Breast epithelium (tissue), 4 donors: ENCODE measurements at regions not wholly inside any gene's neighbourhood (a gene's known extent, or its start where the extent isn't known, plus 50 kb on each side); places are given as distances from the start of the nearest gene placed in this dataset.

Source experiments
- DNase-seq, 2 donors: peaks; one replicate each; pipeline ENCODE4 v3.0.0-alpha.2; 2019; ENCODE audit warnings: low spot score in 2 of 2
- H3K27ac ChIP-seq, 2 donors: fragments of 200-600 bp; sonication (generic) in 1 of 2; one replicate each; pipeline ENCODE4 v1.5.1; 2016 to 2019; ENCODE audit warnings: mild to moderate bottlenecking in 1 of 2
- H3K27me3 ChIP-seq, 2 donors: fragments of 200-600 bp; sonication (generic) in 1 of 2; one replicate each; pipeline versions ENCODE4 v1.5.1 to v1.6.0; 2017 to 2019; ENCODE audit warnings: control low read depth in 1 of 2, mild to moderate bottlenecking in 1 of 2
- H3K36me3 ChIP-seq: fragments of 200-600 bp; one replicate; pipeline ENCODE4 v1.5.1; 2019
- H3K4me1 ChIP-seq, 2 donors: fragments of 200-600 bp; sonication (generic); one replicate each; pipeline ENCODE4 v1.5.1; 2016 to 2019; ENCODE audit warnings: control low read depth in 1 of 2
- H3K4me3 ChIP-seq, 3 donors: fragments of 200-600 bp; sonication (generic); 1 replicate in 2 of 3; 2 replicates in 1 of 3; pipeline ENCODE4 v1.5.1; 2016 to 2019; ENCODE audit warnings: mild to moderate bottlenecking in 3 of 3, moderate library complexity in 2 of 3
- H3K9me3 ChIP-seq, 2 donors: fragments of 200-600 bp; sonication (generic) in 1 of 2; one replicate each; pipeline ENCODE4 v1.5.1; 2016 to 2019; ENCODE audit warnings: control low read depth in 1 of 2
- POLR2A ChIP-seq: fragments of 450-650 bp; IDR thresholded peaks from one replicate; pipeline ENCODE4 v1.6.1; 2016; ENCODE audit warnings: antibody characterized with exemption, mild to moderate bottlenecking, moderate library complexity
- POLR2AphosphoS5 ChIP-seq, 3 donors: sonication (generic); formaldehyde crosslinking; IDR thresholded peaks; one replicate each; pipeline ENCODE4 v1.6.1; 2017; ENCODE audit warnings: antibody characterized with exemption in 3 of 3
- intact Hi-C: fragments of 100-400 bp; cut with DNase I; formaldehyde crosslinking; loops from one replicate; pipeline ENCODE4 v1.15.1; 2023; ENCODE audit warnings: low total_unique reads
- TF ChIP-seq, protein P1 (sequence below), 3 donors: fragments of 450-650 bp; IDR thresholded peaks; one replicate each; pipeline ENCODE4 v1.5.1; 2016 to 2017; ENCODE audit warnings: antibody characterized with exemption in 3 of 3, mild to moderate bottlenecking in 3 of 3, moderate library complexity in 3 of 3

DNA sequence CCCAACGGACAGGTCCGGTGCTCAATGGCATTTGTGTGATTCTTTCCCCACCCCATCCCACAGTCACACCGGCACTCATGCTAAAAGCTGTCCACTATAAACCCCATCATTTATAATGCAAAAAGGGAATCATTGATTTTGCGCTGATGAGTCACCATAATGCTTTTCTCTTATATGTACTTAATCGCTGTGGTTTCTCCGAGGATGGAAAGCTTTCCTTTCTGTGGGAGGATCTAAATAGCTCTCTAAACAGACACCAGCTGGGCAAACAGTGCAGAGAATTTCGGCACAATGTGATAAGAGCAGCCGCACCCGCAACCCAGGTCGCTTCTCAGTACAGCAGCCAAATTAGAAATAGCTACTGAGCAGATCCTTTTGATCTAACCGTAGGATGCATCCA, 85.6 kb downstream of the SETD4 start:
- H3K27me3 ChIP-seq = no peaks in the 10 kb centered on the region
- H3K27ac ChIP-seq = no peak overlapping the region
- TF ChIP-seq POLR2AphosphoS5 (IDR thresholded peaks at IDR 0.05) = no peak
- TF ChIP-seq POLR2A = no peak
- TF ChIP-seq, protein P1, sequence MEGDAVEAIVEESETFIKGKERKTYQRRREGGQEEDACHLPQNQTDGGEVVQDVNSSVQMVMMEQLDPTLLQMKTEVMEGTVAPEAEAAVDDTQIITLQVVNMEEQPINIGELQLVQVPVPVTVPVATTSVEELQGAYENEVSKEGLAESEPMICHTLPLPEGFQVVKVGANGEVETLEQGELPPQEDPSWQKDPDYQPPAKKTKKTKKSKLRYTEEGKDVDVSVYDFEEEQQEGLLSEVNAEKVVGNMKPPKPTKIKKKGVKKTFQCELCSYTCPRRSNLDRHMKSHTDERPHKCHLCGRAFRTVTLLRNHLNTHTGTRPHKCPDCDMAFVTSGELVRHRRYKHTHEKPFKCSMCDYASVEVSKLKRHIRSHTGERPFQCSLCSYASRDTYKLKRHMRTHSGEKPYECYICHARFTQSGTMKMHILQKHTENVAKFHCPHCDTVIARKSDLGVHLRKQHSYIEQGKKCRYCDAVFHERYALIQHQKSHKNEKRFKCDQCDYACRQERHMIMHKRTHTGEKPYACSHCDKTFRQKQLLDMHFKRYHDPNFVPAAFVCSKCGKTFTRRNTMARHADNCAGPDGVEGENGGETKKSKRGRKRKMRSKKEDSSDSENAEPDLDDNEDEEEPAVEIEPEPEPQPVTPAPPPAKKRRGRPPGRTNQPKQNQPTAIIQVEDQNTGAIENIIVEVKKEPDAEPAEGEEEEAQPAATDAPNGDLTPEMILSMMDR (IDR thresholded peaks at IDR 0.05) = no peak
- H3K9me3 ChIP-seq = no peaks in the 10 kb centered on the region
- H3K4me3 ChIP-seq = no peak overlapping the region
- no peaks in the 10 kb centered on the region for H3K36me3 ChIP-seq
- H3K4me1 ChIP-seq = no peaks in the 10 kb centered on the region
- intact Hi-C loops = no loop called here
- no peak for DNase-seq

GRCh38 chr21:35971824-35972223, 88.5 kb downstream of the SETD4 start:
- Histone ChIP-seq H3K4me3 (no peak overlapping the region), H3K36me3 (no peaks in the 10 kb centered on the region), H3K27ac (no peak overlapping the region), H3K4me1 (no peaks in the 10 kb centered on the region), H3K27me3 (no peaks in the 10 kb centered on the region), H3K9me3 (no peaks in the 10 kb centered on the region)
- TF ChIP-seq POLR2AphosphoS5 (IDR thresholded peaks at IDR 0.05) = no peak
- TF ChIP-seq POLR2A = no peak
- TF ChIP-seq, protein P1 (IDR thresholded peaks at IDR 0.05) = no peak
- intact Hi-C loops = no loop called here
- no peak for DNase-seq

DNA sequence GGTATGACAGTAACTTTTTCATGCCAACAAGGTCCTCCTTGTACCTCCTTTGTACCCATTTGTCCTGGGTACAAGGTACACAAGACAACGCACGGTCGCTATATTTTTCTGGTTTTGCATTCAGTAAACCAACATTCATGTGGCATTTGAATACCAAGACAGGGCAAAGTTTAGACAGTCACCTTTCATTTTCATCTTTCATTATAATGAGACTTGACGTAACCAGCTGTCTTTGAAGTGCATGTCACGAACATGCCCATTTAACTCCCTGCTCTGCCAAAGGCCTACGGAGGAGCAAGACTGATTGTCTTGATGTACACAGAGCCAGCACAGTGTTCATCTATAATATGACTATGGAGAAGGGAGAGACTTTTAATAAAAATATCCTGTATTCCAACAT, 91.0 kb downstream of the SETD4 start:
- Histone ChIP-seq H3K27me3 (no peaks in the 10 kb centered on the region), H3K4me1 (no peaks in the 10 kb centered on the region), H3K27ac (no peak overlapping the region), H3K4me3 (no peak overlapping the region), H3K9me3 (no peaks in the 10 kb centered on the region), H3K36me3 (no peaks in the 10 kb centered on the region)
- intact Hi-C loops = no loop called here
- DNase-seq = no peak
- TF ChIP-seq POLR2A (no peak), POLR2AphosphoS5 (IDR thresholded peaks at IDR 0.05) (no peak)

GRCh38 chr21:35968564-35968963, 91.8 kb downstream of the SETD4 start:
- intact Hi-C loops = no loop called here
- no peak for DNase-seq
- Histone ChIP-seq H3K27me3 (no peaks in the 10 kb centered on the region), H3K4me1 (no peaks in the 10 kb centered on the region), H3K27ac (no peak overlapping the region), H3K4me3 (no peak overlapping the region), H3K9me3 (no peaks in the 10 kb centered on the region), H3K36me3 (no peaks in the 10 kb centered on the region)
- TF ChIP-seq, protein P1 (IDR thresholded peaks at IDR 0.05) = no peak
- TF ChIP-seq POLR2A = no peak

GRCh38 chr21:35965699-35966098, 94.6 kb downstream of the SETD4 start:
- no peak overlapping the region for H3K4me3 ChIP-seq
- TF ChIP-seq, protein P1 (IDR thresholded peaks at IDR 0.05) = no peak
- TF ChIP-seq POLR2AphosphoS5 (IDR thresholded peaks at IDR 0.05) = no peak
- TF ChIP-seq POLR2A = no peak
- H3K36me3 ChIP-seq = no peaks in the 10 kb centered on the region
- DNase-seq = no peak
- no peak overlapping the region for H3K27ac ChIP-seq
- H3K9me3 ChIP-seq = no peaks in the 10 kb centered on the region
- no peaks in the 10 kb centered on the region for H3K4me1 ChIP-seq
- H3K27me3 ChIP-seq = no peaks in the 10 kb centered on the region
- intact Hi-C loops = loop anchor here (2.0 kb wide), 1 partner anchor 33 kb away; no protein-coding TSS in a partner anchor

DNA sequence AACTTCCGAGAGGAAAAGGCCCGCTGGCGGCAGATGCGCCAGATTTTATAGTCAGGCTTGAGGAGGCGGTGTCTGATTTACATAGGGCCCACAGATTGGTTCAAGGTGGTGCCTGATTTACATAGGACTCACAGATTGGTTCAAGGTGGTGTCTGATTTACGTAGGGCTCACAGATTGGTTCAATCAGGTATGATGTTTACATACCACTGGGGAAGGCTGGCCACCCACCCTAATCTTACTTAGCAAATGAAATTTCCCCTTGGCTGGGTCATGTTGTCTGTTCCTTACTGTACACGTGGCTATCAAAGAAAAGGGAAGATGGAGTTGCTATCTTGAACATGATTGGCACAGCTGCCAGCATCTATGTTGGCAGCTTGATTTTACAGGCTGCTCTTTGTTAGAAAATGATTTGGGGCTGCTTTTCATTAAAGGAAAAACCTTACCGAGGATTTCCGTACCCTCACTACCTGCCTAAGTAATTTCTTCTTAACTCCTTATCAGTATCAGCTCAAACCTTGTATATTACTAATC, 96.3 kb downstream of the SETD4 start:
- H3K4me3 ChIP-seq = no peak overlapping the region
- intact Hi-C loops = no loop called here
- DNase-seq = no peak

More for the DNA sequence above, 96.3 kb downstream of the SETD4 start:
- H3K27me3 ChIP-seq = no peaks in the 10 kb centered on the region
- H3K4me1 ChIP-seq = no peaks in the 10 kb centered on the region
- TF ChIP-seq POLR2AphosphoS5 (IDR thresholded peaks at IDR 0.05) = no peak
- TF ChIP-seq, protein P1 (IDR thresholded peaks at IDR 0.05) = no peak
- TF ChIP-seq POLR2A = no peak
- no peaks in the 10 kb centered on the region for H3K36me3 ChIP-seq
- H3K9me3 ChIP-seq = no peaks in the 10 kb centered on the region
- H3K27ac ChIP-seq = no peak overlapping the region
